Stimulated activated CD4-positive, alpha-beta T cell treated with anti-CD3 and anti-CD28 coated beads, Interleukin-2, amount 100 ng/mL, for 24 hours (primary cell): ENCODE measurements at regions not wholly inside any gene's neighbourhood (a gene's known extent, or its start where the extent isn't known, plus 50 kb on each side); places are given as distances from the start of the nearest gene placed in this dataset.
"Not testable (repeated sequence)": the region's sequence is repeated elsewhere in the genome, so short reads cannot be mapped to it uniquely, and the experiment has no call there.

Experiments
- DNase-seq, 2 donors: peaks; one replicate each; pipeline ENCODE4 v3.0.0-alpha.2; 2020

DNA sequence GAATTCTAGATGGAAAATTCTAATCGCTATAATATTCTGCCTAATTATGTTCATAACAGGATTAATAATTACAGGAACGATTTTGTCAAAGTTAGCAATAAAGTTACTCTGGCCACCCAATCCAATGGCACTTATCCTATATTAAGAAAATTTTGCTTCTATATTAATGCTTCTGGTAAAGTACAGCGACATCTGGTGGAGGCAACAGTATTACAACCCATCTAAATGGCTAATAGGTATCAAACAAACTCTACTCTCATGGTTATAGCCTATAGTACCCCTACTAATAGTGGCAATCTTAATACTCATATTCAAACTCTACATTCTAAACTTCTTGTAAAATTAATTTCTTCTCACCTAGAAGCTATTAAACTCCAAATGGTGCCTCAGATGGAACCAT is 1084.7 kb upstream of the LRRTM1 start:
- DNase-seq: no peak

DNA sequence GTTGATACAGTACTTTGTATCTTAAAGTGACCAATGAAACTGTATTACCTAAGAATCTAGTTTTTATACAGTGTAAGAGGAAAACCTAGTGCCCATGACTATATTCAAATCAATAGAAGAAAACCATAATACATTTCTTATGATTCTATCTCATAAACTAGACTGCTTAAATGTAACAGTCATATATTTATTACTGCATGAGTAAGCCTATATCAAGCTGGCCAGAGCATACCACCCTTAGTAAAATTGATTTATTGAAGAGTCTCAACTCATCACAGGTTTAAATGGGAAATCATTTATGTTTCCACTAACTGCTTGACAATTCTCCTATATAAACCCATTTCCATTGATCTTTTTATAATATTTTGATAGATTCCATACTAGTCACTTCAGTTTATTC is 1059.2 kb upstream of the LRRTM1 start:
- no peak for DNase-seq

DNA sequence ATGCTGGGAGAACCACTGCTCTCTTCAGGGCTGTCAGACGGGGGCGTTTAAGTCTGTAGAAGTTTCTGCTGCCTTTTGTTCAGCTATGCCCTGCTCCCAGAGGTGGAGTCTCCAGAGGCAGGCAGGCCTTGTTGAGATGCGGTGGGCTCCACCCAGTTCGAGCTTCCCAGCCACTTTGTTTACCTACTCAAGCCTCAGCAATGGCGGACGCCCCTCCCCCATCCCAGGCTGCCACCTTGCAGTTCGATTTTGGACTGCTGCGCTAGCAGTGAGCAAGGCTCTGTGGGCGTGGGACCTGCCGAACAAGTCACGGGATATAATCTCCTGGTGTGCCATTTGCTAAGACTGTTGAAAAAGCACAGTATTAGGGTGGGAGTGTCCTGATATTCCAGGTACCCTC is 1057.9 kb upstream of the LRRTM1 start:
- DNase-seq: not testable (repeated sequence)

DNA sequence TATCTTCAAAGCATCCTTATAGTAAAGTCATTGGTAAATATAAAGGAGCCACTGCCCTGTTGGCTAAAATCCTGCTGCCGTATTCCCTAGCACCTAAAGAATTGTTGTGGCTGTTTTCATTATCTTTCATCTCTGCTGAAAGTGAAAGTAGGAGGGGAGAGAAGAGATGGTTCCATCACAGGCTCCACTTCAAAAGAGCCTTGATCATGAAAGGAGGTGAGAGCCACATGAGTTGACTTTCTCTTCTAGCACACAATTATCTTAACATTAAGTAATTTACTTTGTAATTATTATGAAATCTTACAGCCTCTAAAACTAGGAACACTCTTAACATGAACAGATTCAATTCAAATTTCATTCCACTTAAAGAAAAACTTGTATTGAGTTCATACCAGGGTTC is 1050.9 kb upstream of the LRRTM1 start:
- no peak for DNase-seq

DNA sequence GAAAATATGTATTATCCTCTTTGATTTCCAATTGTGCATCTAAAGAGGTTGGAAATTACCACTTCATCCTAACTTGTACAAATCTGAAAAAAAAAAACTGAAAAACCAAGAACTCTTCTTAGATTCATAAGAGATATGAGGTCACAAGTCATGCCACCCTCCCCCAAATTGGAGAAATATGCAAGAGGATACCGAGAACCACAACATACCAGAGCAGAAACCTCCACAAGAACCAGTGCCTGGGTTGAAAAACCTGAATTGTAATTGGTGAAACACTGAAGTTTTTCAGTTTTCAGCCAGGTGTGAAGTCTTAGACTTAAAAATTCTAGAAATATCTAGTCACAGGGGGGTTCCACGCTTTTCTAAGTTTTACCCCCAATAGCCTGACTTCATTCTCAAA is 1029.5 kb upstream of the LRRTM1 start:
- no peak for DNase-seq

DNA sequence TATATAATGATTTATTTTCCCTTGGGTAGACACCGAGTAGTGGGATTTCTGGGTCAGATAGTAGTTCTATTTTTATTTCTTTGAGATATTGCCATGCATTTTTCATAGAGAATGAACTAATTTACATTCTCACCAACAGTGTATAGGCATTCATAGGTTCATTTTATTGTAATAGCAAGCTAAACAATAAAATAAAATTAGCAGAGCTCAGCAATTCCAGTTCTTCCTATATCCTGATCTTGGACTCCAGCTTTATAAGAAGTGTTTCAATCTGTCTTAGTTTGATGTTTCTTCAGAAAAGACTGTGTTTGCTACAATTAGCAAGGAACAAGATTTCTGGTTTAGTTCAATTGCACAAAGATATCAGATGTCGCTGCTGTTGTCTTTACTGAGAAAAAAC is 1024.4 kb upstream of the LRRTM1 start:
- no peak for DNase-seq

DNA sequence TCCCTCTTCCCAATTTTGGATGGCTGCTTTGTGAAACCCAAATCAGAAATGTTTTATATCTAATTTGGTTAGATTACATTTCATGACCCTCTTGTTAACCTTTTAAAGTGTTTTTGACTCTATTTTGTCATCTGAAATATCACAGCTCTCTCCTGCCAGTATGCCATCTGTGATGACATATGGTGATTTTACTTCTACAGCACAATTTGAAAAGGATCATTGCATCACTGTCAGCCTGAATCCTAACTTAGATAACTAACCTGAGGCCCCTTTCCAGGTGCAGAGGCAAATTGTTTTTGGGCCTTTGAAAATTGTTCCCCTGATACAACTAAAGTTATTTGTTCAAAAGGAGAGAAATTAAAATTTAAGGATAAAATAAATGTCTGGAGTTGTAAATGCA is 1023.4 kb upstream of the LRRTM1 start:
- no peak for DNase-seq

DNA sequence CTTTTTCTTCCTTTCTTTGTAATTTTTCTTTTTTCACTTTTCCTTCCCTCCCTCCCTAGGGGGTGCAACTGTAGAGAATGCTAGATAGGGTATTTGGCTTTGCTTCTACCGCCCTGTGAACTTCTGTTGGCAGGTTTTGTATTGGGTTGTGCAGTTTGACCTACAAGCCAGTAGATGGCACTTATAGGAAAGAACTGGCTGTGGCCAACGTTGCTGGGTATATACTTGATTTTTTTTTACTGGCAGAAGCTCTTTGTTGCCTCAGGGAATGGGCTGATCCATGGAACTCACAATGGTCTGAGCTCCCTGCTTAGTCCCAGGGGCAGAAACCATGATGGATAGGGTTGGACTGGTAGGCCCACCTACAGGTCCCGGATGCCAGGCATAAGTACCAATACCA is 1019.5 kb upstream of the LRRTM1 start:
- DNase-seq: no peak

DNA sequence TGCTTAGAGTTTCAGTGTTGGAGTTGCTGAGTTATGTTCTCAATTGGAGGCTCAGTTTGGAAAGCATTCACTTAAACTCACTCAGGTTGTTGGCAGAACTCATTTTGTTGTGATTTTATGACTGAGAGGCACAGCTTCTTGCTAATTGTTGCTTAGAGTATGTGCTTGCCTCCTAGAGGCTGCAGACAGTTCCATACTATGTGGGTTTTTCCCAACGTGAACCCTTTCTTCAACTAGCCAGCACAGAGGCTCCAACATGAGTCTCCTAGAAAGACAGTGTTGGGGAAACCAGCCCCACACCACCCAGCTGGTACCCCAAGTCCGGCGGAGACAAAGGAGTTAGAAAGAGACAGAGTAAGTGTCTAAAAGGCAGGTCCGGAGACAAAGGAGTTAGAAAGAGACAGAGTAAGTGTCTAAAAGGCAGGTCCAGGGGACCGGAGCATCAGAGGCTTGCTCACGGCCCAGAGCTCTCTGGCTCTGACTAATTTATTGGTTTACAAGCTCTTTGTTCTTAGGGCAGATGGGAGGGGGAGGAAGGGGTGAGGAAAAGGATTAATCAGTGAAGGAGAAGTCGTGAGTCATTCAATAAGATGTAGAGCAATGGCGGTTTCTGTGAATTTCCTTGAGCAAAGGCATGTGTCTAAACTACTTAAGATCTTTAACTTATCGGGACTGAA is 999.7 kb upstream of the LRRTM1 start:
- no peak for DNase-seq

DNA sequence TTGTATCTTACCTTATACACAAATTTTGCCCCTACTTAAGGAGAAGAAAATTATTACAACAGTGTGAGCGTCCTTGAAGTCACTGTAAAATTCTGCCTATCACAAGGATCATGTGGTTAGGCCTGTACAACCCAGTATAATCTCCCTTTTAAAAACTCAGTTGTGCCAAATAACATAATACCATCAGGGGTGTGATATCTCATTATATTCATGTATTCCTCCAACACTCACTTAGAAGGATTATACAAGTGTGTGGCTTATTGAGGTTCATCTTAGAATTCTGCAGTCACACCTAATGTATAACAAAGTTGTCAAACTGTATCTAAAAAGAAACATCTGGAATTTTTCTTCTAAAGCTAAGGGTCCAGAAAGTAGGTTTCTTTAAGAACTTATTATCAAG is 998.8 kb upstream of the LRRTM1 start:
- DNase-seq: no peak

DNA sequence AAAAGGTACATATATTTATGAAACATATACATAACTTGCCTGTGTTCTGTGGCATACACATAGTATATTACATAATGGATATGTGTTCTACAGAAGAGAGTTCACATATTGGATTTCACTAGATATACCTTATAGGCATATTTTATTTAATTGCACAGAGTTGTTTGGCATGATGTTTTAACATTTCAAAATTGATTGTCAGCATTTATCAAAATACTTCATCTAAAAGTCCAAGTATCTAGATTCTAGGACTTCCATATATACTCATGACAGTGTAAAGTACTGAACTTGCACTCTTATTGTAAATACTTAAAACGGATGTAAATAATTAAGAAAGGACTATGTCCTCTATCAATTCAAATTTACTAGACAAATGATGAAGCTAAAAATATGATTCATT is 995.3 kb upstream of the LRRTM1 start:
- DNase-seq: no peak

DNA sequence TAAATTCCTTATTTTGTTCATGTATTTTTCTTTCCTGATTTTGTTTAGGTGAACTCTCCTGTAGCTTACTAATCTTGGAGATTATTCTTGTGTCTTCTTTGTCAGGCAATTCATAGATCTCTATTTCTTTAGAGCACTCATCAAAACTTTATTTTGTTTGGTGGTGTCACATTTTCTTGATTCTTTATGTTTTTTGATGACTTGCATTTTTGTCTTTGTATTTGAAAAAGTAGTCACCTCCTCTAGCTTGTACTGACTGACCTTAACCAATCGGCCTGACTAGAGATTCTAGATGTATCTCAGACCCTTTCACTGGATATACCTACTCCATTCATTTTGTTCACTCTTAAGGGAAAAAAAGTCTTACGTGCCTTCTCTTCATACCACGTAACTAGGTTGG is 986.3 kb upstream of the LRRTM1 start:
- DNase-seq: no peak

DNA sequence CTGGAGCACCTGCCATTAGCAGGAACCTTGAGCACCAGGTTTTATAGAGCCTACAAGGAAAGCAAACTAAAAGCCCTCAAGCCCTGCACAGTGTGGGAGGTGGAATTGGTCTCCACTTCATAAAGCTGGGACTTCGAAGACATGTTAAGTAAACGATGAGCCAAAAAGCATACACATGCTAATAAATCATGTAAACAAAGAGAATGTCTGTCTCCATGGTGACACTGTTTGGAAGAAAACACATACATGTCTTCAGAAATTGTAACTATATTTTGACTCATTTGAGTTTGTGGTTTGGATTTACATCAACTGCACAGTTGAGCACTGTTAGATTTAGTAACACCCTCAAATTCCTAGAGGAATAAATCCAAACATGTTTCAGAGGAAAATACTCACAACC is 978.5 kb upstream of the LRRTM1 start:
- DNase-seq: no peak

DNA sequence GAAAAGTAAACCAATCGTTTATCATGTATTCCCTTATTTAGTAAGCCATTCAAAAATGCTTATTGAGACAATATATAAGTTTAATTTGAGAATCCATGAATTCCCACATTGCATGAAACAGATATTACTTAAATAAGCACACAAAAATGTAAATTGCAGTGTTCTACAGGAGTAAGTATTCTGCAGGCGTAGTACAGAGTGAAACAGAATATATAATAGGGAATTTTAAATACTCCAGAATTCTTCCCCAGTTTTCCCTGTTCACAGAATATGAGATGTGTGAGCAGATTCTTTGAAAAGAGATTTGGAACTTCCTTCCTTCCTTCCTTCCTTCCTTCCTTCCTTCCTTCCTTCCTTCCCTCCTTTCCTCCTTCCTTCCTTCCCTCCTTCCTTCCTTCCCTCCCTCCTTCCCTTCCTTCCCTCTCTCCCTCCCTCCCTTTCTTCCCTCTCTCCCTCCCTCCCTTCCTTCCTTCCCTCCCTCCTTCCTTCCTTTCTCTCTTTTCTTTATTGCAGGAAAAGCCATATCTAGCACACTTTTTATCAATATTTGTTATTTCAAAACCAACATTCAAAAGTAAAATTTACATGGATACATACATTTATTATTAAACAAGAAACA is 977.7 kb upstream of the LRRTM1 start:
- no peak for DNase-seq

DNA sequence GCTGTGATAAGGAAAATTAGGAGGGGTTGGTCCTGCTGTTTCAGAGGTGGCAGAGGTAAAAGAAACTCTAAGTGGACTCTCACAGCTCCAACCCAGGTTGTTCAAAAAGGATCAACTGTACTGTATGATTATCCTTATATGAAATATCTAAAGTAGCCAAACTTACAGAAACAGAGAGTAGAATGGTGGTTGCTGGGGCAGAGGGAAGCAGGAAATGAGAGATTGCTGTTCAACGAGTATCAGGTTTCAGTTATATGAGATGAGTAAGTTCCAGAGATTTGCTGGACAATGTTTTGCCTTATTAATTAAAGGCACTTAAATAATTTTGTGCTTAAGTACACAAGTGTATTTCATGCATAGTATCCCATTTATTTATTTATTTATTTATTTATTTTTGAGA is 972.0 kb upstream of the LRRTM1 start:
- DNase-seq: no peak

DNA sequence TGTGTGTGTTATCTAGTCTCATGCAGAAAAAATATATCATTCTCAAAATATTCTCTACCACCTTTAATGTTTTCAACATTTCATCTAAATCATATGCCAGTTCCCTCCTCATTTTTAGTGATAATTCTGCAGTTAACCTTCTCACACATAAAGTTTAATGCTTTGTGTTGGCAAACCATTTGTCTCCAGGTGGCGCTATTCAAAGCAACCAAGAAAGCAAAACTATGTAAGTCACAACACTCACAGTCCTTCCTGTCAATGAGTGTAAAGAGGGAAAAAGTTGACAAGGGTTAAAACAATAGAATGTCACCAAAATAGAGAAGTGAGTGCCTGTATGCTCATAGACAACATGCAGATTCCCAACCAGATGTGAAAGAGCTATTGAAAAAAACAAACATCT is 961.6 kb upstream of the LRRTM1 start:
- no peak for DNase-seq

DNA sequence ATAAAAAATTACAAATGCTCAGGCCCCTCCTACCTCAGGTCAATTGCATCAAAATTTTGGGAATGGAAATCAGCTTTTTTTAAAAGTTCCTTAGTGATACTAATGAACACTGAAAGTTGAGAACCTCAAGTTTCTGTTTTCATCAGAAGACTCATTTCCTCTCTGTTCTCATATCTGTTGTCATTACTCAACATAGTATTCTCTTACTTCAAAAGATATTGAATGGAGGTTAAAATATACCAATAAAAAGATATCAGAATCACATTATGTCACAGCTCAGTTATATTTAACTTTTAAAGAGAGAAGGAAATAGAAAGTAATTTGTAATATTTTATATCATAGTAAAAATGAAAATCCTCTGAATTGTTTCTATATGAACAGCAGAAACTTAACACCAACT is 959.4 kb upstream of the LRRTM1 start:
- no peak for DNase-seq

DNA sequence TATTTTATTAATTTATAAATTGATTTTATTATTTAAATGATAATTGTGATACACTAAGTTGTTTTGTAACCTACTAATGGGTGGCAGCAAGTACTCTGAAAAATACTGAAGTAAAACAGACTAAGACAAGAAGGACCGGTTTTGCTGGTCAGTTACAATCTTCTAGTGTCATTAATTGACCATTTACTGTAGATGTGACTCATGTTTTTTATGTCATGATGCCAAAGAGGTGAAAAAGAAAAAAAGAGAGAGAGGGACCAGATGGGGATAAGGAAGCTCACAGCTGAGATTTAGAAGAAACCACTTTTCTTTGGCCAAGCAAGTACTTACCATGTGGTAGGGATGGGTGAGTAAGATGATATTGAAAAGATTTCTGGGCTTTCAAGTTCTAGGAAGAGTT is 955.8 kb upstream of the LRRTM1 start:
- DNase-seq: no peak

DNA sequence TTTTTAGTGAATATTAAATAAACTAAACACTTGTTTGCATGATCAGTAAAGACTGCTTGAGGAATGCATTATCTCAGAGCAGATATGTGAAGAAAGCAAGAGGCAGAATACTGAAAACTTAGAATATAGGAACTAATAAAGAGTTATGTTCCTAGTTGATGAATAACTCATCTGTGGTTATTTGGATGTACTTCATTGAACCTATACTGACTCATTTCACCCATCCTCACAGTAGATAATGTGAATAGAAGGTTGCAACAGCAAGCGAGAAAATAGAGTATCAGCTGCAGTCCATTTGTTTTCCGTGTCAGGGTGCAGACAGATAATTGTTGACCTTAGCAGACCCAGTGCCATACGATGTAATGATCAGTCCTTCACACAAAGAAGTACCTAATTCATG is 945.7 kb upstream of the LRRTM1 start:
- no peak for DNase-seq

DNA sequence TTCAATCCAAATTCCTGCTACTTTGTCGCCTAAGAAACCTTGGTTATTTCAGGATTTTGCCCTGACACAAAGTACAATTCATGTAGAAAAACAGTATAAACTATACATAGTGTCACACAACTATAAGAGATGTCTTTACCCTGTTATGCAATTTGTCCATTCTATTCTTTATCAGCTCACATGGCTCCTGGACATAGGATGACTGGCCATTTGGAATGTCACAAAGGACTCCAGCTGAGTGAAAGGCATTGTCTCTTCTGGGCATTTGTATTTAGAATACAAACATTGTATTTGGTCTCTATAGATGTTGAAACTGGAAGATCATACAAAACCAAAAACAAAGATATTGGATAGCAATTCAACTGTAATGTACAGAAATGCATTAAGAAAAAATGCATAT is 944.6 kb upstream of the LRRTM1 start:
- DNase-seq: no peak

DNA sequence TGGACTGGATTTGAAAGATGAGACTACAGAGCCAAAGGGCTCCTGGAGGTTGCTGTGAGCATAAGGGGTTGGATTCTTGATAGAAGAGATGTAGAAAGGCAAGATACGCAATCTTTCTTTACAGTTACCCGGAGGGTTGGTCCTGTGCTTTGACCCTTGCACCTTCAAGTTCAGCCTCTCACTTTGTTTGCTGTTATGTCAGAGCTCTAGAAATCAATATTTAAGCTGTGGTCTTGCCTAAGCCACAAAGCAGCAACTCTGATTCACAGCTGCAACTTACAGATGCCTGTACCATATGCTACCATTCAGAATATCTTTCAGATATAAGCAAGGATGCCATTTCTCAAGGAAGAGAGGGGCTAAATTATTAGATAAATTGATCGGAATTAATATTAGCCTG is 943.1 kb upstream of the LRRTM1 start:
- no peak for DNase-seq

DNA sequence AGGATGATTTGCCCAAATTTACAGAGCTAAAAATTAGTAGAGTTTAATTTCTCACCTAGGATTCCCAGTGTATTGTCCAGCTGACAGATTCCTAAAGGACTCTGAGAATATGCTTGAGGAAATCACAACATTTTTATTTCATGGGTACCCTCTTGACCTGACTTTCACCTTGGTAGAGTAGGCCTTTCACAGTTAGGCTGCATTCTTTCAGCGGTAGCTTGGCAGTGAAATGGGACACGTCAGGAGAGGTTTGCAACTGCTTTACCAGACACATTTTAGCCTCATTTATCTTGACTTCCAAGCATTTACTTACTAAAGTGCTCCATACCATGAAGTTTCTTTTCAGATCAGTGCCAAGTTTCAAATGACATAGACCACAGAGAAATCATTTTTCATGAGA is 937.9 kb upstream of the LRRTM1 start:
- no peak for DNase-seq

DNA sequence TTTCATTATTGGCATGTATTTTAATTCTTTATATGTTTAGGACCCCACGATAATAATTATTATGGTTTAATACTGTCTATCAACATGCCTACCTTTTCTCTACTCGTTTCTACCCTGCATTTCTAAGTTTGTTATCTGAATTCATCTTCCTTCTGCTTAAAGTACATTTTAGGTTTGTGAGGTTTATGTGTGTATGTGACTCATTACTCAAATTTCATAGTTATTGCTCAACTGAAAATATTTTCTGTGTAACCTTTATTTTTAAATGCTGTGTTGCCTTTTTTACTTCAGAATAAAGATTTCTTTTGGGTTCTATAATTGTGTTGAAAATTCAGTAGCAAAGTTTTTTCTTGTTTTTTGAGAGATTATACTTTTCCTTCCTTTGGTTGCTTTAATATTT is 933.9 kb upstream of the LRRTM1 start:
- DNase-seq: no peak

DNA sequence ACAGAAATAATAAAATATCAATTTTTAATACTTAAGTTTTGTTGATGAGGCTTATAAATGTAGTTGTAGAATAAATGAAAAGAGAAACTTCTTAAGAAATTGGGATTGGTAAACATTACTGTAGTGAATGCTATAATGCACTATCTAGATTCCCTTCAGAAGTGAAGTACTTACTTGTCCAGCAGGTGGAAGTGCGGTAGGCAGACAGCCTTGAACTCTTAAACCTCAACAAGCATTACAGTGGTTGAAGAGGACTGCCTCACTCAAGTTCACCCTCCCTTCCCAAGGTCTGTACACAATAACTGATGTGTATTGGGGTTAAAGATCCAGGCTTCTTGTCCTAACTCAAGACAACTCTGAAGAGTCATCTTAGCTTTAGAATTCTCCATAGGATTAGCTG is 931.0 kb upstream of the LRRTM1 start:
- DNase-seq: no peak

DNA sequence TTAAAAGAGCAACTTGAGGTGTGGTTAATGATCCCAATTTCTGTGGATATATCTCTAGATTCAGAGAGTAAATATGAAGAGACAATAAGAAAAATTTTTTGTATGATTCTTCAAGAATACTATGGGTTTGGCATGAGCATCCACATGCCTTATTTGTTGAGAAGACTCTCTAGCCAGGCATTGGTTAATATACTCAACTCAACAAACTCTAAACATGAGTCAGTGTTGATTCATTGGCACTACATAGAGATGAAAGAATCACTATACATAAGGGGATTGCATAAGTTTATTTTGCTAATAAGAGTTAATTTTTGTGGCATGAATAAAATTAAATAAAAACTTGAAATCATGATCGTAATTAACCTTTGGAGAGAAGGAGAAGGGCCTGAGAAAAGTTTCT is 930.2 kb upstream of the LRRTM1 start:
- no peak for DNase-seq
